ENCODE measurements at regions not wholly inside any gene's neighbourhood (a gene's known extent, or its start where the extent isn't known, plus 50 kb on each side); places are given as distances from the start of the nearest gene placed in this dataset.

DNA sequence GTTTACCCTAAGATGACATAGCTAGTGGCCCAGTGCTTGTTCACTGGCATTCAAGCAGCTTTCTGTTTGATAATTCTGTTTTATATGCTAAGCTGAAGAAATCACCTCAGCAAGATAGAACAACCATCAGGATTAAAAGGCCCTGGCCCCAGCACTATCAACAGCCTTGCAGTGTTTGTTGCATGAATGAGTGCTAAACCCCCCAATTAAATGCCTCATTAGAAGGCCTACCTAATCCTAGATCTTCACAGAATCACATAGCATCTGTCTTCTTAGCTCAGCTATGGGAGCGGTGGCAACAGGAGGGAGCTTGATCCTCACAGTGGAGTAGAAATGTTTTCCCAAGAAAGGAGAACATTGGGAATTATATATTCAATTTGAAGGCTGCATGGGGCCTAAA, 194.1 kb upstream of the HNMT start:
- no peak for TF ChIP-seq POLR2A (IDR thresholded peaks at IDR 0.05)
- TF ChIP-seq CTCF (IDR thresholded peaks at IDR 0.05), result no peak
- no peak for TF ChIP-seq POLR2AphosphoS5 (IDR thresholded peaks at IDR 0.05; ENCODE audit: insufficient read depth in 1 of 2, low read depth in 1 of 2)
